ENCODE measurements at regions not wholly inside any gene's neighbourhood (a gene's known extent, or its start where the extent isn't known, plus 50 kb on each side); places are given as distances from the start of the nearest gene placed in this dataset.

- TF ChIP-seq POLR2AphosphoS5 (IDR thresholded peaks at IDR 0.05; ENCODE audit: low read depth) = no peak
- no peak for TF ChIP-seq GABPA (IDR thresholded peaks at IDR 0.05; ENCODE audit: low read depth)
- TF ChIP-seq, protein P1, sequence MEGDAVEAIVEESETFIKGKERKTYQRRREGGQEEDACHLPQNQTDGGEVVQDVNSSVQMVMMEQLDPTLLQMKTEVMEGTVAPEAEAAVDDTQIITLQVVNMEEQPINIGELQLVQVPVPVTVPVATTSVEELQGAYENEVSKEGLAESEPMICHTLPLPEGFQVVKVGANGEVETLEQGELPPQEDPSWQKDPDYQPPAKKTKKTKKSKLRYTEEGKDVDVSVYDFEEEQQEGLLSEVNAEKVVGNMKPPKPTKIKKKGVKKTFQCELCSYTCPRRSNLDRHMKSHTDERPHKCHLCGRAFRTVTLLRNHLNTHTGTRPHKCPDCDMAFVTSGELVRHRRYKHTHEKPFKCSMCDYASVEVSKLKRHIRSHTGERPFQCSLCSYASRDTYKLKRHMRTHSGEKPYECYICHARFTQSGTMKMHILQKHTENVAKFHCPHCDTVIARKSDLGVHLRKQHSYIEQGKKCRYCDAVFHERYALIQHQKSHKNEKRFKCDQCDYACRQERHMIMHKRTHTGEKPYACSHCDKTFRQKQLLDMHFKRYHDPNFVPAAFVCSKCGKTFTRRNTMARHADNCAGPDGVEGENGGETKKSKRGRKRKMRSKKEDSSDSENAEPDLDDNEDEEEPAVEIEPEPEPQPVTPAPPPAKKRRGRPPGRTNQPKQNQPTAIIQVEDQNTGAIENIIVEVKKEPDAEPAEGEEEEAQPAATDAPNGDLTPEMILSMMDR (IDR thresholded peaks at IDR 0.05; ENCODE audit: insufficient read depth, low read length) = no peak
- no peak for TF ChIP-seq SPI1 (IDR thresholded peaks at IDR 0.05; ENCODE audit: borderline replicate concordance, low read depth)
- TF ChIP-seq, protein P2, sequence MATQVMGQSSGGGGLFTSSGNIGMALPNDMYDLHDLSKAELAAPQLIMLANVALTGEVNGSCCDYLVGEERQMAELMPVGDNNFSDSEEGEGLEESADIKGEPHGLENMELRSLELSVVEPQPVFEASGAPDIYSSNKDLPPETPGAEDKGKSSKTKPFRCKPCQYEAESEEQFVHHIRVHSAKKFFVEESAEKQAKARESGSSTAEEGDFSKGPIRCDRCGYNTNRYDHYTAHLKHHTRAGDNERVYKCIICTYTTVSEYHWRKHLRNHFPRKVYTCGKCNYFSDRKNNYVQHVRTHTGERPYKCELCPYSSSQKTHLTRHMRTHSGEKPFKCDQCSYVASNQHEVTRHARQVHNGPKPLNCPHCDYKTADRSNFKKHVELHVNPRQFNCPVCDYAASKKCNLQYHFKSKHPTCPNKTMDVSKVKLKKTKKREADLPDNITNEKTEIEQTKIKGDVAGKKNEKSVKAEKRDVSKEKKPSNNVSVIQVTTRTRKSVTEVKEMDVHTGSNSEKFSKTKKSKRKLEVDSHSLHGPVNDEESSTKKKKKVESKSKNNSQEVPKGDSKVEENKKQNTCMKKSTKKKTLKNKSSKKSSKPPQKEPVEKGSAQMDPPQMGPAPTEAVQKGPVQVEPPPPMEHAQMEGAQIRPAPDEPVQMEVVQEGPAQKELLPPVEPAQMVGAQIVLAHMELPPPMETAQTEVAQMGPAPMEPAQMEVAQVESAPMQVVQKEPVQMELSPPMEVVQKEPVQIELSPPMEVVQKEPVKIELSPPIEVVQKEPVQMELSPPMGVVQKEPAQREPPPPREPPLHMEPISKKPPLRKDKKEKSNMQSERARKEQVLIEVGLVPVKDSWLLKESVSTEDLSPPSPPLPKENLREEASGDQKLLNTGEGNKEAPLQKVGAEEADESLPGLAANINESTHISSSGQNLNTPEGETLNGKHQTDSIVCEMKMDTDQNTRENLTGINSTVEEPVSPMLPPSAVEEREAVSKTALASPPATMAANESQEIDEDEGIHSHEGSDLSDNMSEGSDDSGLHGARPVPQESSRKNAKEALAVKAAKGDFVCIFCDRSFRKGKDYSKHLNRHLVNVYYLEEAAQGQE (IDR thresholded peaks at IDR 0.05; ENCODE audit: insufficient replicate concordance, low read depth) = no peak
- Histone ChIP-seq H3K4me3 (replicated peaks; ENCODE audit: insufficient read depth, low read length) (no peak overlapping the region), H3K27ac (replicated peaks) (no peak overlapping the region)
Observed at GRCh38 chr13:42466123-42466522, 107.8 kb upstream of the TNFSF11 start.

DNA sequence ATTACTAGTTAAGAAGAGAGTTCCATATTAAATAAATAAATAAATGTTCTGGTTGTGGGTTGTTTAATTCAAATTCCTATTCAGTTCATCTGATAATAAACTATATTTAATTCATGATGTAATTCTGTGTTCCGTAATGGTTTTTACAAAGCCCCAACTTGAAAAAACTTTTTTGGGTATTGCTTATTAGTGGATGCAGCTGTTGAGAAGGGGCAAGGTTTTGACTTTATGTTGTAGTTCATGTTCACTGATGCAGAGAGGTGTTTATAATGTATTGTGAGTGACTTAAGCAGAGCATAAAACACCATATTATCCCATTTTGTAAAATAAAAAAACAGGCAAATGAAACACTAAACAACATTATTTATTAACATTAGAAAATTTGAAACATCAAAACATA, 107.3 kb upstream of the TNFSF11 start:
- Histone ChIP-seq H3K4me3 (replicated peaks; ENCODE audit: insufficient read depth, low read length) (no peak overlapping the region), H3K27me3 (ENCODE audit: insufficient read depth, poor library complexity, severe bottlenecking) (peaks cover 4% of the 10 kb centered on the region), H3K27ac (replicated peaks) (no peak overlapping the region)
- no peak for DNase-seq (ENCODE audit: low read depth in 1 of 2, low spot score in 1 of 2)
- TF ChIP-seq GABPA (IDR thresholded peaks at IDR 0.05; ENCODE audit: low read depth) = no peak
- TF ChIP-seq, protein P2 (IDR thresholded peaks at IDR 0.05; ENCODE audit: insufficient replicate concordance, low read depth) = no peak
- TF ChIP-seq SPI1 (IDR thresholded peaks at IDR 0.05; ENCODE audit: borderline replicate concordance, low read depth) = no peak
- TF ChIP-seq, protein P1 (IDR thresholded peaks at IDR 0.05; ENCODE audit: insufficient read depth, low read length) = no peak
- TF ChIP-seq POLR2AphosphoS5 (IDR thresholded peaks at IDR 0.05; ENCODE audit: low read depth) = no peak

More at GRCh38 chr13:42466123-42466522, 107.8 kb upstream of the TNFSF11 start:
- DNase-seq (ENCODE audit: low read depth in 1 of 2, low spot score in 1 of 2) = no peak
- peaks cover 4% of the 10 kb centered on the region for H3K27me3 ChIP-seq (ENCODE audit: insufficient read depth, poor library complexity, severe bottlenecking)

DNA sequence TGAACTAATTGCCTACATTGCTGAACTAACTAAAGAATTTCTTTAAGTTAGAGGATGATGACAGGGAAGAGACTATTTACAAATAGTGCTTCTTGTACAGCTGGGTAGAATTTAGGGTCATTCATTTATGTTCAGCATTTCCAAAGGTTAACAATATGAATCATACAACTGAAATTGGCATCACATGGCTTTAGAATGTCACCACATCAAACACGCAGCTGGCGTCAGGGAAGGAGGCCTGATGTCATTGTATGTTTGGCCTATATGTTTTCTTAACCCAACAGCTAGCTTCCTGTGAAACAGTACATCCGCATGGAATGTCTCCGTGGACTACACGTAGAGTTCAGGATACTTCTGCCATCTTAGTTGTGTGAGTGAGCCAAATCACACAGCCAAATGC, 99.0 kb upstream of the TNFSF11 start:
- Histone ChIP-seq H3K27ac (replicated peaks) (no peak overlapping the region), H3K4me3 (replicated peaks; ENCODE audit: insufficient read depth, low read length) (no peak overlapping the region), H3K27me3 (ENCODE audit: insufficient read depth, poor library complexity, severe bottlenecking) (no peaks in the 10 kb centered on the region)
- DNase-seq (ENCODE audit: low read depth in 1 of 2, low spot score in 1 of 2) = no peak
- TF ChIP-seq POLR2AphosphoS5 (IDR thresholded peaks at IDR 0.05; ENCODE audit: low read depth) (no peak), SPI1 (IDR thresholded peaks at IDR 0.05; ENCODE audit: borderline replicate concordance, low read depth) (no peak), GABPA (IDR thresholded peaks at IDR 0.05; ENCODE audit: low read depth) (no peak)
- TF ChIP-seq, protein P1 (IDR thresholded peaks at IDR 0.05; ENCODE audit: insufficient read depth, low read length) = no peak
- TF ChIP-seq, protein P2 (IDR thresholded peaks at IDR 0.05; ENCODE audit: insufficient replicate concordance, low read depth) = no peak

Measured in HL-60 (cell line).